ENCODE measurements at regions not wholly inside any gene's neighbourhood (a gene's known extent, or its start where the extent isn't known, plus 50 kb on each side); places are given as distances from the start of the nearest gene placed in this dataset.

DNA sequence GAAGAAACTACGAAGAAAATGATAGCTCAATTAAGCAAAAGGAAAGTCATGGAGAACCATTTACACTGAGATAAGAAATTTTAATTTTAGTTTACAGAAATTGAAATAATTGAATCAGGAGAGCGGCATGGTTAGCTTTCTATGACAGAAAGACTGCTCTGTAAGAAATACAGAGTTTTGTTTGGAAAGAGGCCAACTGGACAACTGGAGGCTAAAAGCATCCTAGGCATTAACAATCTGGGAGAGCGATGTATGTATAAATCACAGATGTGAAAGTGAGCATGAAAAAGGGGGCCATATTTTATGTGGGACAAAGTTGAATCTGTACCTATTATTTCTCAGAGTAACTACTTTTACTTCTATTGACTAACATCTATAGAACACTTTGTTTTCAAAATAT, 1608.8 kb upstream of the PCDH20 start:
- TF ChIP-seq CTCF (IDR thresholded peaks at IDR 0.05; ENCODE audit: low read depth, low read length) = no peak

GRCh38 chr13:63011996-63012395, 1596.3 kb upstream of the PCDH20 start:
- Histone ChIP-seq H3K4me3 (ENCODE audit: low read depth, low read length) (no peak overlapping the region), H3K27me3 (no peaks in the 10 kb centered on the region), H3K4me1 (no peaks in the 10 kb centered on the region), H3K9me3 (peaks cover 6% of the 10 kb centered on the region), H3K36me3 (no peaks in the 10 kb centered on the region)
- no peak for TF ChIP-seq CTCF (IDR thresholded peaks at IDR 0.05; ENCODE audit: low read depth, low read length)
- no peak for DNase-seq

More for the DNA sequence above, 1608.8 kb upstream of the PCDH20 start:
- Histone ChIP-seq H3K4me1 (peaks cover 15% of the 10 kb centered on the region), H3K36me3 (no peaks in the 10 kb centered on the region), H3K4me3 (ENCODE audit: low read depth, low read length) (no peak overlapping the region), H3K27me3 (no peaks in the 10 kb centered on the region), H3K9me3 (peaks cover 3% of the 10 kb centered on the region; the same call in 1 of the 2 replicates)
- DNase-seq = peak; percentile 33

GRCh38 chr13:63010072-63010658, 1594.5 kb upstream of the PCDH20 start:
- Histone ChIP-seq H3K36me3 (no peaks in the 10 kb centered on the region), H3K9me3 (peaks cover 6% of the 10 kb centered on the region), H3K27me3 (no peaks in the 10 kb centered on the region), H3K4me1 (no peaks in the 10 kb centered on the region), H3K4me3 (ENCODE audit: low read depth, low read length) (no peak overlapping the region)
- TF ChIP-seq CTCF (IDR thresholded peaks at IDR 0.05; ENCODE audit: low read depth, low read length) = no peak
- DNase-seq = no peak

DNA sequence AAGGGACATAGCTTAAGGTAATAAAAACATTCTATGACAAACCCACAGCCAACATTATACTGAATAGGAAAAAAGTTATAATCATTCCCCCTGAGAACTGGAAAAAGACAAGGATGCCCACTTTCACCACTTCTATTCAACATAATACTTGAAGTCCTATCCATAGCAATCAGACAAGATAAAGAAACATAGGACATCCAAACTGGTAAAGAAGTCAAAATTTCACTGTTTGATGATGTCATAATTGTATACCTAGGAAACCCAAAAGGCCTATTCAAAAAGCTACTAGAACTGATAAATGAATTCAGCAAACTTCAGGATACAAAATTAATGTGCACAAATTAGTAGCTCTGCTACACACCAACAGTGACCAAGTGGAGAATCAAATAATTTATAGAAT, 1590.0 kb upstream of the PCDH20 start:
- no peak for DNase-seq
- Histone ChIP-seq H3K9me3 (peaks cover 4% of the 10 kb centered on the region), H3K27me3 (no peaks in the 10 kb centered on the region), H3K4me1 (no peaks in the 10 kb centered on the region), H3K4me3 (ENCODE audit: low read depth, low read length) (no peak overlapping the region), H3K36me3 (no peaks in the 10 kb centered on the region)
- no peak for TF ChIP-seq CTCF (IDR thresholded peaks at IDR 0.05; ENCODE audit: low read depth, low read length)

DNA sequence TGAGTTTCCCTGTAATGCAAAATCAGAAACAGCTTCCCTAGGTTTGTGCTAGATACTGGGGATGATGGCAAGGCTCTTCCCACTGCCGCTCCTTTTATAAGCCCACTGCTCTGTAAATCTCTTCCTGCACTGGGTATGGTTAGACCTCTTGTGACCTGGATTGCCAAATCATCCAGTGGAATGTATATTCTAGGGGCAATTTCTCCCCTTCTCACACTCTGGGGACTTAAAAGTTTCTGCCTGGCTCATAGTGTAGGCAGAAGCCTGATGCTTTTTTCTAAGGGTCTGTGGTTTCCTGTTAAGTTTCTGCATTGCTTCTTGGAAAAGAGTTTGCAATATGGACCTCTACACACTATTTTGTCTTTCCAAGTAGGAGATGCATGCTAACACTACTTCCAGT, 1582.0 kb upstream of the PCDH20 start:
- Histone ChIP-seq H3K4me1 (no peaks in the 10 kb centered on the region), H3K36me3 (no peaks in the 10 kb centered on the region), H3K9me3 (no peaks in the 10 kb centered on the region), H3K4me3 (ENCODE audit: low read depth, low read length) (no peak overlapping the region), H3K27me3 (no peaks in the 10 kb centered on the region)
- DNase-seq = no peak
- no peak for TF ChIP-seq CTCF (IDR thresholded peaks at IDR 0.05; ENCODE audit: low read depth, low read length)

DNA sequence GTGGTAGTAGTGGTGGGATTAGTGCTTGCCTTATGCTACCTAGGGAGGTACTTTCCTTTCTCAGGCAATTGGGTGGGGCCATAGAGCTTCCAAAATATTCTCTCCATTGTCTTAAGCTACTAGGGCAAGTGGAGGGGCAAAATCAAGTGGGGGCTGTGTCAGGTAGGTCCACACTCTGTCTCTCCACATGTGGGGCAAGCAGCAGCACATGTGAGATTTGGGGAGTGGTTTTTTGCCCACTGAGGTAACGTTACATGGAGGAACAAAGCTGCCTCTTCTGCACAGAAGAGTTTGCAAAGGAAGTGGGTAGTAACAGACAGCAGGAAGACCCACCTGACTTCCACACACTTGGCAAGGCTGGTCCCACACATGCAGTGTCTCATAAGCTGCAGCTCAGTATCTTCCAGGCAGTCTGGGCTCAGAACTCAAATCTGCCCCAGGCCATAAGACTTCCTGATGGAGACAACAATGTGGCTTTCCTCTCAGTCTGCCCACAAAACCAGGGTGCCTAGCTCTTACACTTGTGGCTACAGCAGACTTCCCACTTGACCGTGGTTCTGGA, 1581.5 kb upstream of the PCDH20 start:
- no peaks in the 10 kb centered on the region for H3K9me3 ChIP-seq
- no peak for DNase-seq
- no peaks in the 10 kb centered on the region for H3K4me1 ChIP-seq
- H3K4me3 ChIP-seq (ENCODE audit: low read depth, low read length) = no peak overlapping the region
- H3K27me3 ChIP-seq = no peaks in the 10 kb centered on the region
- TF ChIP-seq CTCF (IDR thresholded peaks at IDR 0.05; ENCODE audit: low read depth, low read length) = no peak
- H3K36me3 ChIP-seq = no peaks in the 10 kb centered on the region

Data from BE2C (cell line).